Neuronal stem cell (in vitro differentiated cells): ENCODE measurements at regions not wholly inside any gene's neighbourhood (a gene's known extent, or its start where the extent isn't known, plus 50 kb on each side); places are given as distances from the start of the nearest gene placed in this dataset.

Source experiments
- DNase-seq: peaks from one replicate; pipeline ENCODE4 v3.0.0-alpha.2; 2013; ENCODE audit warnings: low spot score
- H2AFZ ChIP-seq: one replicate; pipeline ENCODE4 v1.6.1; 2013; ENCODE audit warnings: mild to moderate bottlenecking, low read length, inconsistent platforms
- H2AK5ac ChIP-seq: 2 replicates; pipeline ENCODE4 v1.6.1; 2013; ENCODE audit warnings: low read depth, mild to moderate bottlenecking, inconsistent platforms, low read length, moderate library complexity, mixed read lengths
- H2BK120ac ChIP-seq: 2 replicates; pipeline ENCODE4 v1.6.1; 2013; ENCODE audit warnings: low read depth, mild to moderate bottlenecking, inconsistent platforms, low read length, moderate library complexity, mixed read lengths
- H2BK12ac ChIP-seq: one replicate; pipeline ENCODE4 v1.6.1; 2013; ENCODE audit warnings: low read length, inconsistent platforms
- H2BK15ac ChIP-seq: 2 replicates; pipeline ENCODE4 v1.6.1; 2013; ENCODE audit warnings: mild to moderate bottlenecking, low read length, inconsistent platforms, mixed read lengths
- H2BK5ac ChIP-seq: one replicate; pipeline ENCODE4 v1.6.1; 2013; ENCODE audit warnings: inconsistent platforms, mild to moderate bottlenecking, low read length, moderate library complexity
- H3K14ac ChIP-seq: one replicate; pipeline ENCODE4 v1.6.1; 2013; ENCODE audit warnings: low read length, inconsistent platforms
- H3K18ac ChIP-seq: 2 replicates; pipeline ENCODE4 v1.6.1; 2013; ENCODE audit warnings: low read length, inconsistent platforms
- H3K23ac ChIP-seq: 2 replicates; pipeline ENCODE4 v1.6.1; 2013; ENCODE audit warnings: low read depth, mild to moderate bottlenecking, mixed read lengths, low read length, inconsistent platforms; ENCODE audit not compliant: poor library complexity
- H3K27ac ChIP-seq: replicated peaks from 3 replicates; pipeline ENCODE4 v1.5.1; 2013; ENCODE audit warnings: low read length, inconsistent platforms
- H3K27me3 ChIP-seq, 3 experiments: 2 replicates each; pipeline ENCODE4 v1.6.1; 2013; ENCODE audit warnings: low read length in 3 of 3, mild to moderate bottlenecking in 2 of 3, inconsistent platforms in 1 of 3, low read depth in 1 of 3, mixed read lengths in 1 of 3, moderate library complexity in 1 of 3; ENCODE audit not compliant: control insufficient read depth in 3 of 3, insufficient read depth in 3 of 3
- H3K36me3 ChIP-seq, 2 donors: replicated peaks in 1 of 2; 2 replicates each; pipeline ENCODE4 v1.6.1; 2013; ENCODE audit warnings: low read length in 2 of 2; ENCODE audit not compliant: control insufficient read depth in 2 of 2, insufficient read depth in 2 of 2
- H3K4ac ChIP-seq: 2 replicates; pipeline ENCODE4 v1.6.1; 2013; ENCODE audit warnings: inconsistent platforms, mild to moderate bottlenecking, low read length, moderate library complexity
- H3K4me1 ChIP-seq, 2 donors: 1 replicate in 1 of 2; 2 replicates in 1 of 2; pipeline ENCODE4 v1.6.1; 2013; ENCODE audit warnings: low read length in 2 of 2, low read depth in 1 of 2; ENCODE audit not compliant: control insufficient read depth in 2 of 2, insufficient read depth in 1 of 2
- H3K4me2 ChIP-seq: one replicate; pipeline ENCODE4 v1.6.1; 2013; ENCODE audit warnings: mild to moderate bottlenecking, low read length, inconsistent platforms; ENCODE audit not compliant: insufficient read depth, poor library complexity, severe bottlenecking
- H3K4me3 ChIP-seq, 2 donors: 2 replicates each; pipeline ENCODE4 v1.5.1; 2013; ENCODE audit warnings: low read length in 2 of 2, mild to moderate bottlenecking in 2 of 2, inconsistent platforms in 1 of 2, moderate library complexity in 1 of 2
- H3K79me1 ChIP-seq: one replicate; pipeline ENCODE4 v1.6.1; 2013; ENCODE audit warnings: low read depth, mild to moderate bottlenecking, inconsistent platforms, low read length, moderate library complexity
- H3K9ac ChIP-seq: one replicate; pipeline ENCODE4 v1.6.1; 2013; ENCODE audit warnings: mild to moderate bottlenecking, low read depth, low read length, inconsistent platforms; ENCODE audit not compliant: poor library complexity
- H3K9me3 ChIP-seq, 2 donors: replicated peaks in 1 of 2; 2 replicates each; pipeline versions ENCODE3 to v1.6.1; 2013; ENCODE audit warnings: low read length in 2 of 2, mild to moderate bottlenecking in 2 of 2, inconsistent platforms in 1 of 2, low read depth in 1 of 2, mixed read lengths in 1 of 2, moderate library complexity in 1 of 2; ENCODE audit not compliant: control insufficient read depth in 2 of 2, insufficient read depth in 1 of 2
- H4K8ac ChIP-seq: one replicate; pipeline ENCODE4 v1.6.1; 2013; ENCODE audit warnings: low read depth, mild to moderate bottlenecking, inconsistent platforms, low read length, moderate library complexity
- H4K91ac ChIP-seq: one replicate; pipeline ENCODE4 v1.6.1; 2013; ENCODE audit warnings: low read length, low read depth, mild to moderate bottlenecking, inconsistent platforms; ENCODE audit not compliant: poor library complexity
- WGBS, 2 donors: extraction: QIAGEN DNeasy Blood & Tissue Kit; methylation state at CpG; one replicate each; pipeline ENCODE4 v1.1.7; 2013; ENCODE audit warnings: missing lambda C conversion rate in 2 of 2, mixed read lengths in 1 of 2; ENCODE audit not compliant: insufficient read length in 2 of 2, insufficient replicate concordance in 1 of 2; ENCODE audit errors: extremely low coverage in 2 of 2; 5-methylcytosine and 5-hydroxymethylcytosine counted together

- no peaks in the 10 kb centered on the region for H3K79me1 ChIP-seq
Measured at GRCh38 chrX:63508668-63509067, 157.5 kb upstream of the SPIN4 start.

GRCh38 chrX:63506320-63506719, 155.2 kb upstream of the SPIN4 start:
- no peaks in the 10 kb centered on the region for H3K9me3 ChIP-seq
- H3K4me2 ChIP-seq = no peak overlapping the region
- no peak overlapping the region for H3K23ac ChIP-seq
- no peak overlapping the region for H3K4ac ChIP-seq
- H2BK5ac ChIP-seq = no peak overlapping the region
- H2BK12ac ChIP-seq = no peak overlapping the region
- H3K79me1 ChIP-seq = no peaks in the 10 kb centered on the region
- no peak overlapping the region for H3K14ac ChIP-seq
- H3K27ac ChIP-seq = no peak overlapping the region
- WGBS, 2 donors = no CpG with 5 or more reads among the region's 1 CpG
- no peak overlapping the region for H2BK120ac ChIP-seq
- no peak overlapping the region for H2AK5ac ChIP-seq
- H3K36me3 ChIP-seq = no peaks in the 10 kb centered on the region
- H4K91ac ChIP-seq = no peak overlapping the region
- H3K4me3 ChIP-seq = no peak overlapping the region
- DNase-seq = no peak
- H3K27me3 ChIP-seq = no peaks in the 10 kb centered on the region
- H3K9ac ChIP-seq = no peak overlapping the region
- peaks cover 0 to 7% of the 10 kb centered on the region in 2 donors for H3K4me1 ChIP-seq
- no peak overlapping the region for H2BK15ac ChIP-seq
- H2AFZ ChIP-seq = no peak overlapping the region
- no peak overlapping the region for H4K8ac ChIP-seq
- no peak overlapping the region for H3K18ac ChIP-seq

More at GRCh38 chrX:63508668-63509067, 157.5 kb upstream of the SPIN4 start:
- no peak overlapping the region for H2BK15ac ChIP-seq
- no peak overlapping the region for H3K18ac ChIP-seq
- no peaks in the 10 kb centered on the region for H3K36me3 ChIP-seq
- WGBS, 2 donors = no CpG with 5 or more reads among the region's 5 CpGs
- no peak overlapping the region for H3K14ac ChIP-seq
- no peak overlapping the region for H4K91ac ChIP-seq
- no peak overlapping the region for H2BK120ac ChIP-seq
- H3K4ac ChIP-seq = no peak overlapping the region
- no peak overlapping the region for H3K4me2 ChIP-seq
- no peak overlapping the region for H2BK5ac ChIP-seq
- no peaks in the 10 kb centered on the region for H3K9me3 ChIP-seq
- H3K9ac ChIP-seq = no peak overlapping the region
- no peak overlapping the region for H2AFZ ChIP-seq
- H3K4me1 ChIP-seq = peaks cover 0 to 2% of the 10 kb centered on the region in 2 donors
- no peak overlapping the region for H2AK5ac ChIP-seq
- no peak overlapping the region for H3K4me3 ChIP-seq
- no peak overlapping the region for H3K27ac ChIP-seq
- H3K27me3 ChIP-seq = no peaks in the 10 kb centered on the region
- no peak overlapping the region for H3K23ac ChIP-seq
- no peak for DNase-seq
- no peak overlapping the region for H2BK12ac ChIP-seq
- H4K8ac ChIP-seq = no peak overlapping the region

DNA sequence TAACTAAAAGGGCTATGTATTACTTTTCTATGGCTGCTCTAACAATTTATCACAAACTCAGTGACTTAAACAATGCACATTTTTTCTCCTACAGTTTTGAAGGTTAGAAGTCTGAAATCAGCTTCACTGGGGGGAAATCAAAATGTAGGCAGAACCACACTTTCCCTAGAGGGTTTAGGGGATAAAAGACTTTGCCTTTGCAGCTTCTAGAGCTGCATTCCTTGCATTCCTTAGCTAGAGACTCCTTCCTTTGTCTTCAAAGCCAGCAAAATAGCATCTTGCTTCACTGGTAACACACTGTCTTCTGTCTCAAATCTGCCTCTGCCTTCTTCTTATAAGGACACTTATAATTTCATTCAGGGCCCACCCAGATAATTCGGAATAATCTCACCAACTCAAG, 152.4 kb upstream of the SPIN4 start:
- Histone ChIP-seq H2AK5ac (no peak overlapping the region), H2AFZ (peak overlapping the region; percentile 45), H3K4me1 (peaks cover 0 to 7% of the 10 kb centered on the region in 2 donors), H3K36me3 (no peaks in the 10 kb centered on the region), H3K14ac (no peak overlapping the region), H3K27me3 (no peaks in the 10 kb centered on the region), H3K4ac (no peak overlapping the region), H4K91ac (no peak overlapping the region), H4K8ac (no peak overlapping the region), H2BK12ac (no peak overlapping the region), H3K18ac (no peak overlapping the region), H3K79me1 (no peaks in the 10 kb centered on the region), H3K27ac (peak overlapping the region; percentile 86), H3K4me2 (no peak overlapping the region), H3K9ac (no peak overlapping the region), H2BK120ac (no peak overlapping the region), H3K9me3 (peaks cover 0 to 3% of the 10 kb centered on the region in 2 donors), H2BK5ac (no peak overlapping the region), H3K23ac (no peak overlapping the region), H3K4me3 (no peak overlapping the region), H2BK15ac (no peak overlapping the region)
- peak; percentile 48 for DNase-seq
- no CpG with 5 or more reads among the region's 1 CpG for WGBS, 2 donors

GRCh38 chrX:63488546-63489373, 137.6 kb upstream of the SPIN4 start:
- H4K91ac ChIP-seq = no peak overlapping the region
- H3K36me3 ChIP-seq = no peaks in the 10 kb centered on the region
- no peak overlapping the region for H3K4me3 ChIP-seq
- H2AFZ ChIP-seq = no peak overlapping the region
- no peaks in the 10 kb centered on the region for H3K9me3 ChIP-seq
- no peak overlapping the region for H3K18ac ChIP-seq
- H3K4me1 ChIP-seq = no peaks in the 10 kb centered on the region
- H2BK12ac ChIP-seq = no peak overlapping the region
- H2BK5ac ChIP-seq = no peak overlapping the region
- no peak overlapping the region for H3K4ac ChIP-seq
- no CpG with 5 or more reads among the region's 4 CpGs for WGBS, 2 donors
- no peaks in the 10 kb centered on the region for H3K79me1 ChIP-seq
- H3K4me2 ChIP-seq = no peak overlapping the region
- no peak overlapping the region for H2BK15ac ChIP-seq
- H3K9ac ChIP-seq = no peak overlapping the region
- no peak overlapping the region for H2BK120ac ChIP-seq
- no peak overlapping the region for H3K14ac ChIP-seq
- H4K8ac ChIP-seq = no peak overlapping the region
- DNase-seq = no peak
- no peak overlapping the region for H3K23ac ChIP-seq
- H2AK5ac ChIP-seq = no peak overlapping the region
- H3K27me3 ChIP-seq = no peaks in the 10 kb centered on the region
- H3K27ac ChIP-seq = no peak overlapping the region
